Ovary (tissue), 7 donors: ENCODE measurements at regions not wholly inside any gene's neighbourhood (a gene's known extent, or its start where the extent isn't known, plus 50 kb on each side); places are given as distances from the start of the nearest gene placed in this dataset.
"Not testable (repeated sequence)": the region's sequence is repeated elsewhere in the genome, so short reads cannot be mapped to it uniquely, and the experiment has no call there.

ENCODE experiments used
- DNase-seq, 5 donors: peaks; one replicate each; pipeline ENCODE4 v3.0.0-alpha.2; 2019 to 2020
- H3K27ac ChIP-seq, 2 donors: fragments of 200-600 bp; one replicate each; pipeline versions ENCODE4 v1.5.1 to v1.8.0; 2019 to 2022
- H3K27me3 ChIP-seq: fragments of 200-600 bp; one replicate; pipeline ENCODE4 v1.8.0; 2022
- H3K36me3 ChIP-seq: fragments of 200-600 bp; sonication (generic); one replicate; pipeline ENCODE4 v1.5.1; 2019
- H3K4me1 ChIP-seq: one replicate; pipeline ENCODE4 v1.8.1; 2013; ENCODE audit warnings: mild to moderate bottlenecking, moderate library complexity; ENCODE audit not compliant: insufficient read depth
- H3K4me3 ChIP-seq: fragments of 200-600 bp; sonication (generic); one replicate; pipeline ENCODE4 v1.5.1; 2017
- H3K9me3 ChIP-seq, 2 donors: fragments of 200-600 bp in 1 of 2; sonication (generic) in 1 of 2; one replicate each; pipeline versions ENCODE4 v1.5.1 to v1.8.1; 2013 to 2019; ENCODE audit warnings: mild to moderate bottlenecking in 1 of 2, moderate library complexity in 1 of 2
- EP300 ChIP-seq: sonication (generic); formaldehyde crosslinking; IDR thresholded peaks from one replicate; pipeline ENCODE4 v1.6.1; 2017; ENCODE audit warnings: antibody characterized with exemption
- POLR2A ChIP-seq: fragments of 450-650 bp; IDR thresholded peaks from one replicate; pipeline ENCODE4 v1.6.1; 2017; ENCODE audit warnings: antibody characterized with exemption, mild to moderate bottlenecking, moderate library complexity
- WGBS, 3 donors: extraction: QIAGEN DNeasy Blood & Tissue Kit in 1 of 3; methylation state at CpG; one replicate each; pipeline versions ENCODE4 v1.1.5 to v1.1.7; 2013 to 2017; 5-methylcytosine and 5-hydroxymethylcytosine counted together
- intact Hi-C, 4 donors: fragments of 100-400 bp; cut with DNase I; formaldehyde crosslinking; loops; one replicate each; pipeline versions ENCODE4 v1.11.0 to v1.15.1; 2022 to 2023
- TF ChIP-seq, protein P1 (sequence below), 3 donors: fragments of 450-650 bp in 2 of 3; fragments of 200-600 bp in 1 of 3; IDR thresholded peaks; one replicate each; pipeline versions ENCODE4 v1.5.1 to v1.8.0; 2016 to 2022; ENCODE audit warnings: antibody characterized with exemption in 3 of 3, mild to moderate bottlenecking in 1 of 3
- donor health status: DM: no; HTN: no; CAD: no; lungs with moderate emphysema.
- donor health status: DM: no; HTN: no; CAD: no.
- donor health status: Bipolar disorder and iron deficiency.
- donor health status: DM: no; HTN: no; CAD: no.
- donor health status: DM: yes; HTN: yes; CAD: no.

DNA sequence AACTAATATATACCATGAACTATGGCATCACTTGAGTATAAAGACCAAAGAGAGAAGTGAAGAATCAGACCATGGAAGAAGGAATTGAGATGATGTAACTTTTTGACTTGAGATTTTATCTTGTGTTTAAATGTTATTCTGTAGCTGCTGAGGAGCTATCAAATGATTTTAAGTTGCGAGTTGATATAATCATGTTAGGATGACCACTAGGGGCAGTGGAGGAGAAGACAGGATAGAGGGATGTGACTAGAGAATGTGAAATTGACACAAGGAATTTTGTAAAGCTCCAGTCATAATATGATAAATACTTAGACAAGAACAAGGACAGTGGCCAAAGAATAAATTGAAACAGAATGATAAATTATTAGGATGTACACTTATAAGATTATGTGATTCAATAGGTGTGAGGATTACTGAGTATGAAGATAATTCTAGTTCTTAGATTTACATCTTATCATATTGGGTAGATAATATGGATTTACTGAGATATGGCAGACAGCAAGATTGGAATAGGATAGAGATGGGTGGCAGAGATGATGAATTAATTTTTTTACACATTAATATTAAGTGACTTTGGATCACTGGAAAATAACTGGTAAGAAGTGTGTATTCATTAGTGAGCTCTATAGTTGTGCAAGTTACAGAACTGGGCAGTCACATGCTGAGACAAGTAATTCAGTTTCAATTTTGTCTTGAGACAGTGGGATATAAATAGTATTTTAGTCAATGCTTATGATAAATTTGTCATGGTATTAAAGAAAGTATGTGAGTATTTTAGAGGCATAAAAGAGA is 816.0 kb upstream of the PCDH10 start:
- H3K9me3 ChIP-seq = no peaks in the 10 kb centered on the region
- H3K27me3 ChIP-seq = no peaks in the 10 kb centered on the region
- H3K4me1 ChIP-seq = no peaks in the 10 kb centered on the region
- no peak overlapping the region for H3K4me3 ChIP-seq
- WGBS, 3 donors = 80 to 94% (median 87%) methylated on average over 1 of the region's 1 CpG
- no peak overlapping the region for H3K27ac ChIP-seq
- intact Hi-C loops = no loop called here
- DNase-seq = no peak
- no peak for TF ChIP-seq EP300
- H3K36me3 ChIP-seq = no peaks in the 10 kb centered on the region

DNA sequence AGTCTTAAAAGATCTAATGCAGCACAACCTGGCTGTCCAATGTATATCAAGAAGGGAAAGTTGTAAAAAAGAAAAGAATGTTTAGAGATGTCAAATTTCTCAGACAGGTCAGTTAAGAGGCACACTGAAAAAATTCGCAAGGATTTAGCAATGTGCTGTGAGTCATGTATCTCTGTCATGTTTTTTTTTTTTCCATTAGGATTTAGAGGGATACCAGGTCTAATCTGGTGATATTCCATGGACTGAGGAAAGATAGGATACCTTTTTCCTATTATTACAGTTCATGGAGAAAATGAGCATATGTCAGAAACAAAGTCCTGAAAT is 815.4 kb upstream of the PCDH10 start:
- intact Hi-C loops = no loop called here
- no peaks in the 10 kb centered on the region for H3K36me3 ChIP-seq
- H3K4me1 ChIP-seq = no peaks in the 10 kb centered on the region
- WGBS, 3 donors = 73 to 76% (median 74%) methylated on average over 1 of the region's 1 CpG
- no peaks in the 10 kb centered on the region for H3K27me3 ChIP-seq
- no peak overlapping the region for H3K27ac ChIP-seq
- H3K9me3 ChIP-seq = no peaks in the 10 kb centered on the region
- no peak overlapping the region for H3K4me3 ChIP-seq
- TF ChIP-seq EP300 = no peak
- TF ChIP-seq POLR2A = no peak
- TF ChIP-seq, protein P1, sequence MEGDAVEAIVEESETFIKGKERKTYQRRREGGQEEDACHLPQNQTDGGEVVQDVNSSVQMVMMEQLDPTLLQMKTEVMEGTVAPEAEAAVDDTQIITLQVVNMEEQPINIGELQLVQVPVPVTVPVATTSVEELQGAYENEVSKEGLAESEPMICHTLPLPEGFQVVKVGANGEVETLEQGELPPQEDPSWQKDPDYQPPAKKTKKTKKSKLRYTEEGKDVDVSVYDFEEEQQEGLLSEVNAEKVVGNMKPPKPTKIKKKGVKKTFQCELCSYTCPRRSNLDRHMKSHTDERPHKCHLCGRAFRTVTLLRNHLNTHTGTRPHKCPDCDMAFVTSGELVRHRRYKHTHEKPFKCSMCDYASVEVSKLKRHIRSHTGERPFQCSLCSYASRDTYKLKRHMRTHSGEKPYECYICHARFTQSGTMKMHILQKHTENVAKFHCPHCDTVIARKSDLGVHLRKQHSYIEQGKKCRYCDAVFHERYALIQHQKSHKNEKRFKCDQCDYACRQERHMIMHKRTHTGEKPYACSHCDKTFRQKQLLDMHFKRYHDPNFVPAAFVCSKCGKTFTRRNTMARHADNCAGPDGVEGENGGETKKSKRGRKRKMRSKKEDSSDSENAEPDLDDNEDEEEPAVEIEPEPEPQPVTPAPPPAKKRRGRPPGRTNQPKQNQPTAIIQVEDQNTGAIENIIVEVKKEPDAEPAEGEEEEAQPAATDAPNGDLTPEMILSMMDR (IDR thresholded peaks at IDR 0.05) = no peak
- no peak for DNase-seq

DNA sequence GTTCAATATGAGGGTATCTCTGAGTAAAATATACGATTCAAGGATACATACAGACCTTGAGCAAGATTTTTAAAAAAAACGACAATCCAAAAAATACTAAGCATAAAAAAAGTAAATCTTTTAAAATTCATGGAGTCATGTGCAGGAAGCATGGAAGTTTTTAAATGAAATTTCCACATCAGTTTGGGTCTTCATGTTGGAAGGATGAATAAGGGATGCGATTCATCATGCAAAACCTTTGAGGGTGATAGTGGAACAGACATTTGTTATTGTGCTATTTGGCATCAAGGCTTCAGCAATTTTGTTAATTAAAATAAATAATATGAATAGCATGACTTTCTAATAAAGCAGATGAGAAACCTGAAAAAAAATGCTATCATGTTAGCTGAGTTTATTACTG is 815.0 kb upstream of the PCDH10 start:
- 20 to 53% (median 32%) methylated on average over 3 of the region's 3 CpGs for WGBS, 3 donors
- intact Hi-C loops = no loop called here
- H3K4me1 ChIP-seq = no peaks in the 10 kb centered on the region

GRCh38 chr4:132344924-132345828 is 803.9 kb upstream of the PCDH10 start:
- Histone ChIP-seq H3K27ac (no peak overlapping the region), H3K4me1 (no peaks in the 10 kb centered on the region), H3K27me3 (no peaks in the 10 kb centered on the region), H3K4me3 (no peak overlapping the region), H3K9me3 (no peaks in the 10 kb centered on the region), H3K36me3 (no peaks in the 10 kb centered on the region)
- intact Hi-C loops = no loop called here
- 95 to 97% (median 96%) methylated on average over 26 to 32 of the region's 32 CpGs for WGBS, 3 donors
- TF ChIP-seq, protein P1 (IDR thresholded peaks at IDR 0.05) = no peak
- TF ChIP-seq POLR2A = no peak
- no peak for TF ChIP-seq EP300
- DNase-seq = no peak

More for the DNA sequence above, 815.0 kb upstream of the PCDH10 start:
- H3K4me3 ChIP-seq = no peak overlapping the region
- TF ChIP-seq, protein P1 (IDR thresholded peaks at IDR 0.05) = no peak
- TF ChIP-seq POLR2A (no peak), EP300 (no peak)
- no peaks in the 10 kb centered on the region for H3K9me3 ChIP-seq
- H3K27me3 ChIP-seq = no peaks in the 10 kb centered on the region
- H3K36me3 ChIP-seq = no peaks in the 10 kb centered on the region
- no peak overlapping the region for H3K27ac ChIP-seq
- no peak for DNase-seq

DNA sequence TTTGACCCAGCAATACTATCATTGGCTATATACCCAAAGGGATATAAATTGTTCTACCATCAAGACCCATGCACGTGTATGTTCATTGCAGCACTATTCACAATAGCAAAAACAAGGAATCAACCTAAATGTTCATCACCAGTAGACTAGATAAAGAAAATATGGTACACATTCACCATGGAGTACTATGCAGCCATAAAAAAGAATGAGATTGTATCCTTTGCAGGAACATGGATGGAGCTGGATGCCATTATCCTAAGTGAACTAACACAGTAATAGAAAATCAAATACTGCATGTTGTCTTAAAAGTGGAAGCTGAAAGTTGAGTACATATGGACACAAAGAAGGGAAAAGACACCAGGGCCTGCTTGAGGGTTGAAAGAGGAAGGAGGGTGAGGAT is 803.1 kb upstream of the PCDH10 start:
- WGBS, 3 donors = 88 to 96% (median 93%) methylated on average over 1 of the region's 1 CpG
- Histone ChIP-seq H3K9me3 (no peaks in the 10 kb centered on the region), H3K27me3 (no peaks in the 10 kb centered on the region), H3K27ac (no peak overlapping the region), H3K4me1 (no peaks in the 10 kb centered on the region), H3K4me3 (no peak overlapping the region), H3K36me3 (no peaks in the 10 kb centered on the region)
- no peak for TF ChIP-seq EP300
- TF ChIP-seq POLR2A = no peak
- TF ChIP-seq, protein P1 (IDR thresholded peaks at IDR 0.05) = no peak
- DNase-seq = no peak
- intact Hi-C loops = no loop called here

- H3K27me3 ChIP-seq, DNase-seq, H3K36me3 ChIP-seq, intact Hi-C loops, H3K9me3 ChIP-seq, H3K4me1 ChIP-seq, H3K27ac ChIP-seq, H3K4me3 ChIP-seq: not testable (repeated sequence)
- WGBS, 3 donors = 70 to 76% (median 73%) methylated on average over 3 of the region's 3 CpGs
Observed at GRCh38 chr4:132351606-132352005, 797.5 kb upstream of the PCDH10 start.
